ENCODE measurements at regions not wholly inside any gene's neighbourhood (a gene's known extent, or its start where the extent isn't known, plus 50 kb on each side); places are given as distances from the start of the nearest gene placed in this dataset.

GRCh38 chr1:143698016-143698415 lies 273.8 kb downstream of the FAM72C start:
- TF ChIP-seq EZH2 (IDR thresholded peaks at IDR 0.05; ENCODE audit: insufficient read depth, poor library complexity, severe bottlenecking) (no peak), EZH2phosphoT487 (IDR thresholded peaks at IDR 0.05; ENCODE audit: insufficient read depth, low read depth) (no peak)

All from GM23248 (cell line).